ENCODE measurements at regions not wholly inside any gene's neighbourhood (a gene's known extent, or its start where the extent isn't known, plus 50 kb on each side); places are given as distances from the start of the nearest gene placed in this dataset.

- TF ChIP-seq, protein P1, sequence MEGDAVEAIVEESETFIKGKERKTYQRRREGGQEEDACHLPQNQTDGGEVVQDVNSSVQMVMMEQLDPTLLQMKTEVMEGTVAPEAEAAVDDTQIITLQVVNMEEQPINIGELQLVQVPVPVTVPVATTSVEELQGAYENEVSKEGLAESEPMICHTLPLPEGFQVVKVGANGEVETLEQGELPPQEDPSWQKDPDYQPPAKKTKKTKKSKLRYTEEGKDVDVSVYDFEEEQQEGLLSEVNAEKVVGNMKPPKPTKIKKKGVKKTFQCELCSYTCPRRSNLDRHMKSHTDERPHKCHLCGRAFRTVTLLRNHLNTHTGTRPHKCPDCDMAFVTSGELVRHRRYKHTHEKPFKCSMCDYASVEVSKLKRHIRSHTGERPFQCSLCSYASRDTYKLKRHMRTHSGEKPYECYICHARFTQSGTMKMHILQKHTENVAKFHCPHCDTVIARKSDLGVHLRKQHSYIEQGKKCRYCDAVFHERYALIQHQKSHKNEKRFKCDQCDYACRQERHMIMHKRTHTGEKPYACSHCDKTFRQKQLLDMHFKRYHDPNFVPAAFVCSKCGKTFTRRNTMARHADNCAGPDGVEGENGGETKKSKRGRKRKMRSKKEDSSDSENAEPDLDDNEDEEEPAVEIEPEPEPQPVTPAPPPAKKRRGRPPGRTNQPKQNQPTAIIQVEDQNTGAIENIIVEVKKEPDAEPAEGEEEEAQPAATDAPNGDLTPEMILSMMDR (IDR thresholded peaks at IDR 0.05): no peak
- TF ChIP-seq POLR2AphosphoS5 (IDR thresholded peaks at IDR 0.05) (no peak), POLR2A (IDR thresholded peaks at IDR 0.05) (no peak), EP300 (IDR thresholded peaks at IDR 0.05) (no peak)
These were observed 775.9 kb downstream of the TRIML1 start for GRCh38 chr4:188915175-188915574.
